Stimulated activated effector memory CD8-positive, alpha-beta T cell treated with anti-CD3 and anti-CD28 coated beads, Interleukin-12 subunit alpha, Interleukin-12 subunit beta, amount 100 ng/mL, for 72 hours (primary cell): ENCODE measurements at regions not wholly inside any gene's neighbourhood (a gene's known extent, or its start where the extent isn't known, plus 50 kb on each side); places are given as distances from the start of the nearest gene placed in this dataset.
"Not testable (repeated sequence)": the region's sequence is repeated elsewhere in the genome, so short reads cannot be mapped to it uniquely, and the experiment has no call there.

Experiments
- ATAC-seq: fragments of 150-1000 bp; cut with Tn5 transposase; 2 replicates; pipeline ENCODE4 v1.10.0; 2021
- DNase-seq, 2 donors: peaks; one replicate each; pipeline ENCODE4 v3.0.0; 2021 to 2022; ENCODE audit warnings: low spot score in 2 of 2
- H3K27ac Mint-ChIP-seq: one replicate; pipeline ENCODE4 v1.8.0; 2022; ENCODE audit warnings: mild to moderate bottlenecking, mixed read lengths
- H3K36me3 Mint-ChIP-seq: one replicate; pipeline ENCODE4 v1.8.0; 2022; ENCODE audit warnings: mild to moderate bottlenecking, mixed read lengths
- H3K4me1 Mint-ChIP-seq: one replicate; pipeline ENCODE4 v1.8.0; 2022; ENCODE audit warnings: mixed read lengths
- H3K4me3 Mint-ChIP-seq: one replicate; pipeline ENCODE4 v1.8.0; 2022; ENCODE audit warnings: mild to moderate bottlenecking, mixed read lengths
- H3K9me3 Mint-ChIP-seq: one replicate; pipeline ENCODE4 v1.8.0; 2022; ENCODE audit warnings: mixed read lengths

- no peaks in the 10 kb centered on the region for H3K36me3 Mint-ChIP-seq
- no peaks in the 10 kb centered on the region for H3K4me1 Mint-ChIP-seq
- H3K27ac Mint-ChIP-seq, result no peak overlapping the region
- no peak for DNase-seq
- H3K4me3 Mint-ChIP-seq, result no peak overlapping the region
- H3K9me3 Mint-ChIP-seq, result peaks cover 24% of the 10 kb centered on the region
- no peak for ATAC-seq
Measured at GRCh38 chr13:55007681-55008080, 1979.1 kb downstream of the OLFM4 start.

GRCh38 chr13:55013051-55013450 lies 1984.4 kb downstream of the OLFM4 start:
- DNase-seq (no peak), ATAC-seq (no peak)
- H3K27ac Mint-ChIP-seq, result no peak overlapping the region
- no peaks in the 10 kb centered on the region for H3K36me3 Mint-ChIP-seq
- H3K9me3 Mint-ChIP-seq, result peaks cover 34% of the 10 kb centered on the region
- H3K4me1 Mint-ChIP-seq, result no peaks in the 10 kb centered on the region
- H3K4me3 Mint-ChIP-seq, result no peak overlapping the region

GRCh38 chr13:55029280-55029679 lies 2000.7 kb downstream of the OLFM4 start:
- Mint-ChIP-seq H3K4me3 (no peak overlapping the region), H3K27ac (no peak overlapping the region), H3K4me1 (no peaks in the 10 kb centered on the region), H3K36me3 (no peaks in the 10 kb centered on the region), H3K9me3 (peaks cover 18% of the 10 kb centered on the region)
- ATAC-seq (no peak), DNase-seq (no peak)

GRCh38 chr13:55038230-55038629 lies 2009.6 kb downstream of the OLFM4 start:
- Mint-ChIP-seq H3K36me3 (no peaks in the 10 kb centered on the region), H3K4me3 (no peak overlapping the region), H3K4me1 (no peaks in the 10 kb centered on the region), H3K9me3 (peaks cover 17% of the 10 kb centered on the region), H3K27ac (no peak overlapping the region)
- DNase-seq (no peak), ATAC-seq (no peak)

- not testable (repeated sequence) for H3K36me3 Mint-ChIP-seq, H3K4me3 Mint-ChIP-seq, H3K4me1 Mint-ChIP-seq, DNase-seq, ATAC-seq, H3K27ac Mint-ChIP-seq
- H3K9me3 Mint-ChIP-seq, result peaks cover 24% of the 10 kb centered on the region
Measured at GRCh38 chr13:55053891-55054550, 2025.4 kb downstream of the OLFM4 start.

- H3K4me1 Mint-ChIP-seq, ATAC-seq, H3K36me3 Mint-ChIP-seq, DNase-seq, H3K27ac Mint-ChIP-seq, H3K4me3 Mint-ChIP-seq: not testable (repeated sequence)
- H3K9me3 Mint-ChIP-seq, result peaks cover 22% of the 10 kb centered on the region
Measured at GRCh38 chr13:55055666-55056065, 2027.1 kb downstream of the OLFM4 start.

DNA sequence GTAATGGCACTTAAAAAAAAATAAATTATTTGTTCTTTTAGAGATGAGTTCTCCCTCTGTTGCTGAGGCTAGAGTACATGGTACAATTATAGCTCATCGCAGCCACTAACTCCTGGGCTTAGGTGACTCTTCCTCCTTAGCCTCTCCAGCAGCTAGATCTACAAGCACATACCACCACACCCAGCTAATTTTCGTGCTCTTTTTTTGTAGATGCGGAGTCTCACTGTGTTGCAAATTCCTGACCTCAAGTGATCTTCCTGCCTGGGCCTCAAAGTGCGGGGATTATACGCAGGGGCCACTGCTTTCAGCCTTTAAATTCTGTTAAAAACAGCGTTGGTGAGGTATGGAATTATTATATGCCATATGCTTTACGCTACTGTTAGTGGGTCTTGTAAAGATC lies 2034.0 kb downstream of the OLFM4 start:
- Mint-ChIP-seq H3K4me3 (no peak overlapping the region), H3K27ac (no peak overlapping the region), H3K4me1 (no peaks in the 10 kb centered on the region), H3K36me3 (no peaks in the 10 kb centered on the region), H3K9me3 (peaks cover 19% of the 10 kb centered on the region)
- DNase-seq, result no peak
- no peak for ATAC-seq

DNA sequence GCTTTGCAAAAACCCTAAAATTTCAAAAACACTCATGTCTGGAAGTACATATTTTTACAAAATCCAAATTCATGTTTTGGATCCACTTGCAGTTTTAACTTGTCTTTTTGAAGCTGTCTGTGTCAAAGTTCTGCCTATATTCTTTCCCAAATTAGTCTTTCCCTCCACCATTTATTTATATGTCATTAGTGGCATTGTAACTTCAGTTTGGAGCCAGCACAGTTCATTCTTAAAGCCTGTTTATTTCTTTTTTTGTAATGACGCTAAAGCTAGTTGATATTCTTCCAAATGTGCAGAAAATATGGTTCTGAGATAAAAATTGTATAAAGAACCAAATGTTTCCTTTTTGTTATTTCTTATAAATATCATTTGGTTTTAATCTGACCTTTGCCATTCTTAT lies 2039.3 kb downstream of the OLFM4 start:
- H3K9me3 Mint-ChIP-seq, result peaks cover 3% of the 10 kb centered on the region
- DNase-seq (no peak), ATAC-seq (no peak)
- H3K36me3 Mint-ChIP-seq, result no peaks in the 10 kb centered on the region
- H3K4me3 Mint-ChIP-seq, result no peak overlapping the region
- H3K4me1 Mint-ChIP-seq, result no peaks in the 10 kb centered on the region
- no peak overlapping the region for H3K27ac Mint-ChIP-seq

DNA sequence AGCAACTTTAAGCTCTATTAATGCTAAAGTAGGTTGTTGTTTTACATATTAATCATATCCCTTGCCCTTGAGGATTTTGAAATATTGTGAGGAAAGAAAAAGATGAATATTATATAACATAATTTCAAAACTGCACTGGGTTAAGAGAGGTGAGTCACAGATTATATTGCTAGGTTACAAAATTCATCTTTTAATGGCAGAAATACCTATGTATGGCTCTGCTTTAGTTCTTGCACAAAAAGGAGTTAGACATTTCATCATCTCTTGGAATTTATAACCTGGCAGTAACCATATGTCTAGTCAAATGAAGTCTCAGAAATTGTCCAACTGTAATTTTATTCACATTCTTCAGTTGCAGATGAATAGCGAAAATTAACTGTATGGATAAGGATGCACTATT lies 2041.1 kb downstream of the OLFM4 start:
- no peak for DNase-seq
- Mint-ChIP-seq H3K4me1 (no peaks in the 10 kb centered on the region), H3K36me3 (no peaks in the 10 kb centered on the region), H3K9me3 (peaks cover 5% of the 10 kb centered on the region), H3K27ac (no peak overlapping the region), H3K4me3 (no peak overlapping the region)
- ATAC-seq, result no peak

DNA sequence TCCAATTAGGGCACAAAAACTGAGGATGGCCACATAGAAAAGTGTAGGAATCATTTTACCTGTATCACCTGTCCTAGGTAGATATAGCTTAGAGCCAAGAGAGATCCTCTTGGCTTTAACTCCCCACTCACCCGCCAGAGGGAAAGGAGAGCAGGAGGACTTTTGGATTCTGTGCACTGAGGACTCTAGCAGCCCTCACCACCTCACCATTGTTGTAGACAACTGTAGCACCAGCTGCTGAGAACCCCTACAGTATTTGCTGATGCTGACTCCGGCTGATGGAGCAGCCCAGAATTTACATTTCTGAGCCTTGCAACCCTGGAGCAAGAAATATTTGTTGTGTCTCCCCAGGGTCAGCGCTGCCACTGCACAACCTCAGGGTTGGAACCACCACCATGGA lies 2044.4 kb downstream of the OLFM4 start:
- no peaks in the 10 kb centered on the region for H3K36me3 Mint-ChIP-seq
- DNase-seq (no peak), ATAC-seq (no peak)
- H3K4me3 Mint-ChIP-seq, result no peak overlapping the region
- no peak overlapping the region for H3K27ac Mint-ChIP-seq
- H3K9me3 Mint-ChIP-seq, result peaks cover 5% of the 10 kb centered on the region
- H3K4me1 Mint-ChIP-seq, result no peaks in the 10 kb centered on the region

- DNase-seq (no peak), ATAC-seq (no peak)
- no peaks in the 10 kb centered on the region for H3K4me1 Mint-ChIP-seq
- no peaks in the 10 kb centered on the region for H3K36me3 Mint-ChIP-seq
- H3K4me3 Mint-ChIP-seq, result no peak overlapping the region
- peaks cover 19% of the 10 kb centered on the region for H3K9me3 Mint-ChIP-seq
- H3K27ac Mint-ChIP-seq, result no peak overlapping the region
Measured at GRCh38 chr13:55084630-55085029, 2056.0 kb downstream of the OLFM4 start.

DNA sequence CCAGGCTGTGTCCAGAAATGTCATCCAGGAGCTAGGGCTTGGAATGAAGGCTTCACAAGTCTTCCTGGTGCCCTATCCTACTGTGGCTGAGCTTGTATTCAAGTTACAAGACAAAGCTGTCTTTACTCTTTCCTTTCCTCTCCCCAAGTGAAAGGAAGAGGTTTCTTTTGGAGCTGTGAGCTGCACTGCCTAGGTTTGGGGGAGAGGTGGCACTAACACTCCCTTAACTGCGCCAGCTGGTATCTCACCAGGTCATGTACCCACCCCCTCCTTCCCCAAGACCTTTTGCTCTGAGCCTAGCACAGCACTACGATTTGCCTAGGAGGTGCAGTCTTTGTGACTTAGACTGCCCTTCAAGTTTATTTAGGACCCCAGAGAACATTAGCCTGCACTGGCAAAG lies 2053.6 kb upstream of the PRR20A start:
- Mint-ChIP-seq H3K4me1 (no peaks in the 10 kb centered on the region), H3K4me3 (no peak overlapping the region), H3K9me3 (peaks cover 14% of the 10 kb centered on the region), H3K27ac (no peak overlapping the region), H3K36me3 (no peaks in the 10 kb centered on the region)
- ATAC-seq (no peak), DNase-seq (no peak)

GRCh38 chr13:55090612-55091011 lies 2050.1 kb upstream of the PRR20A start:
- Mint-ChIP-seq H3K4me1 (no peaks in the 10 kb centered on the region), H3K36me3 (no peaks in the 10 kb centered on the region), H3K4me3 (no peak overlapping the region), H3K27ac (no peak overlapping the region), H3K9me3 (peaks cover 3% of the 10 kb centered on the region)
- DNase-seq (no peak), ATAC-seq (no peak)

DNA sequence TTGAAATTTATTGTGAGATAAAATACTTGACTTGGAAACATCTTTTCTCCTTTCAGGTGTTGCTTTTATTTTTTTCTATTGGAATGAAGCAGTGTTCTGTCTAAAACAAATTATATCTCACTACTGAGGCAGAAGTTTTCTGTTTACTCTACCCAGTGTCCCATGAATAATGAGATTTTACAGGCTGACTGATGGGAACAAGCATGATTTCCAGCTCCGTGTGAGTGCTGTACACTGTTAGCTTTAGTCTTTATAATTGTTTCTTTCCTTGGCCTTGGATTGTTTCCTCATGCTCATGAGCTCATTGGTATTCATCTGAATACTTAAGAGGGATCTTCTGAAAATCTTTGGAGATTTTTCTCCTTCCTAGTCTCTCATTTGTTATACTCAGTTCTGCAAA lies 2049.5 kb upstream of the PRR20A start:
- H3K36me3 Mint-ChIP-seq, result no peaks in the 10 kb centered on the region
- no peak for ATAC-seq
- peaks cover 4% of the 10 kb centered on the region for H3K9me3 Mint-ChIP-seq
- DNase-seq, result no peak
- H3K27ac Mint-ChIP-seq, result no peak overlapping the region
- no peak overlapping the region for H3K4me3 Mint-ChIP-seq
- no peaks in the 10 kb centered on the region for H3K4me1 Mint-ChIP-seq

DNA sequence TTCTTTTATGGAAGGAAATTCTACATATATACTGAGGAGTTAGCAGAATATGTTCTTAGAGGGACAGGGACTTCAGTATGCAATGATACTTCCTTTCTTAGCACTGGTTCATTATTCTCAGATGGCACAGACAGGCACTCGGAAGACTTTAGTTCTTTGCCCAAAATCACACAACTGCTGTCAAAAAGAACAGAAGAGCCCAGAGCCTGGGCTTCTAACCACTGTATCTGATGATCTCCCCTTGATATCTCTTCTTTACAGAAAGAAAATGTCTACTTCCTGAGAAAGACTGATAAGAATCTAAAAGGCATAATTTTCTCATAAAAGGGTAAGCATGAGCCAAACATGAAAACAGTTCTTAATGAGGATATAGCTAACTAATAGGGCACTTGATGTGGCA lies 2034.2 kb upstream of the PRR20A start:
- Mint-ChIP-seq H3K4me3 (no peak overlapping the region), H3K4me1 (no peaks in the 10 kb centered on the region), H3K9me3 (peaks cover 18% of the 10 kb centered on the region), H3K27ac (no peak overlapping the region), H3K36me3 (no peaks in the 10 kb centered on the region)
- no peak for ATAC-seq
- DNase-seq, result no peak

DNA sequence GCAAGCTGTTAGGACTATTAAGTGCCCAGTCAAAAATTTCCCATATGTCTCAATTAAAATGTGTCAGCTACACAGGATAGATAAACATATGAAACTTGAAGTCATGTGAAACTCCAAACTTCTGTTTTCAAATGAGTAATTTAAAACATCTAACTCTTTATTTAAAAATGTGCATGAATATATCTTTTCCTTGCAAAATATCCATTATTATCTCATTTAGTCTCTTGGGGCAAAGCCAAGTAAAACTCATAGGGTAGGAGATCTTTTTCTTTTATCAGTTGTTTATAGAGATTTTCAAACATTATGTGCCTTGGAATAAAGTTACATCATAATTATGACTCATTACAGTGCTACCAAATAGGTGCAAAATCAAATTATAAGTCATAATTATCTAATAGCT lies 2020.1 kb upstream of the PRR20A start:
- peaks cover 20% of the 10 kb centered on the region for H3K9me3 Mint-ChIP-seq
- no peaks in the 10 kb centered on the region for H3K4me1 Mint-ChIP-seq
- H3K27ac Mint-ChIP-seq, result no peak overlapping the region
- DNase-seq (no peak), ATAC-seq (no peak)
- no peak overlapping the region for H3K4me3 Mint-ChIP-seq
- H3K36me3 Mint-ChIP-seq, result no peaks in the 10 kb centered on the region

DNA sequence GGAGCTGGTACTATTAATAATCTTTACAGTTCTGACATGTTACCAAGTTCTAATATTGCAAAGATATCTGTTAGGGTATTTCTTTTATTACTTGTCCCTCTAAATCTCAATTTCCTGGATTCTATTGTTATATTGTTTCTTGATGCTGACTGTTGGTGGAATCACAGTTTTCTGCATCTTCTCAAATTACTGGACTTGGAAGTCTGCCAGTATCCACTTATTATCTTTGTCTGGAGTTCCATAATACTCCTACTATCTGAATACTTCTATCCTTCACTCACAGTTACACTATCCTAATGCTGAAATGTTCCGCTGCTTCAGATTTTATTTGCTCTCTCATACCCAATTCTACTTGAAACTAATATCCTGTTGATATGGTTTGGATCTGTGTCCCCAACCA lies 1985.7 kb upstream of the PRR20A start:
- Mint-ChIP-seq H3K4me1 (no peaks in the 10 kb centered on the region), H3K36me3 (no peaks in the 10 kb centered on the region), H3K4me3 (no peak overlapping the region), H3K27ac (no peak overlapping the region), H3K9me3 (peaks cover 22% of the 10 kb centered on the region)
- DNase-seq (no peak), ATAC-seq (no peak)
